KOPT-K1 (cell line): ENCODE measurements at regions not wholly inside any gene's neighbourhood (a gene's known extent, or its start where the extent isn't known, plus 50 kb on each side); places are given as distances from the start of the nearest gene placed in this dataset.
"Not testable (repeated sequence)": the region's sequence is repeated elsewhere in the genome, so short reads cannot be mapped to it uniquely, and the experiment has no call there.

ENCODE experiments used
- H3K27ac ChIP-seq: fragments of 200-600 bp; sonication (generic); 2 replicates; pipeline ENCODE4 v1.5.1; 2016; ENCODE audit warnings: antibody characterized with exemption, mild to moderate bottlenecking, low read depth, low read length; ENCODE audit not compliant: poor library complexity, severe bottlenecking
- H3K36me3 ChIP-seq: fragments of 200-600 bp; sonication (generic); 2 replicates; pipeline ENCODE4 v1.5.1; 2017; ENCODE audit warnings: antibody characterized with exemption, mild to moderate bottlenecking, low read length, moderate library complexity; ENCODE audit not compliant: insufficient read depth
- H3K9me3 ChIP-seq: fragments of 200-600 bp; sonication (generic); 2 replicates; pipeline ENCODE4 v1.5.1; 2017; ENCODE audit warnings: antibody characterized with exemption, low read length, mild to moderate bottlenecking; ENCODE audit not compliant: insufficient read depth, poor library complexity, severe bottlenecking

DNA sequence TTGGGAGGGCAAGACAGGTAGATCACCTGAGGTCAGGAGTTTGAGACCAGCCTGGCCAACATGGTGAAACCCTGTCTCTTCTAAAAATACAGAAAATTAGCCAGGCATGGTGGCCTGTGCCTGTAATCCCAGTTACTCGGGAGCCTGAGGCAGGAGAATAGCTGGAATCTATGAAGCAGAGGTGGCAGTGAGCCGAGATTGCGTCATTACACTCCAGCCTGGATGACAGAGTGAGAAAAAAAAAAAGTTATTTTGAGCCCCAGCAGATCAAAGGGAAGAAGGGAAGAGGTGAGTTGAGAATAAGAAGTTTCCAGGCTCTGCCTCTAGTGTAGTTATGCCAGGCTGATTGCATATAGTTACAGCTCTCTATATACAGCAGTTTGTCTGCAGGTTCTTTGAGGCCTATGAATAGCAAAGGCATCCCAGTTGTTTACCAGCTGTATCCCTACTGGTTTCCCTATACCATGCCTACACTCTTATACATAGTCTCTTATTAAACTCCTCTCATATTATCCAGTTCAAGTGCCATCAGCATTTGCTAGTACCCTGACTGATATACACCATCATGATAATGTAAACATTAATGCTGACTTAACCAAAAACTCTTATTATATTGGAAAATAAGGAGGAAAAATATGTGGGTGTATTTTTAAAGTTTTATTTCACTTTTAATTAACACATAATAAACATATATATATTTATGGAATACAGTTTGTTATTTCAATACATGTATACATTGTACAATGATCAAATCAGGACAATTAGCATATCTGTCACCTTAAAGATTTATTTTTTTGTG is 823.6 kb upstream of the ADGRB3 start:
- H3K36me3 ChIP-seq: no peaks in the 10 kb centered on the region
- H3K27ac ChIP-seq: no peak overlapping the region
- H3K9me3 ChIP-seq: peaks cover 13% of the 10 kb centered on the region

DNA sequence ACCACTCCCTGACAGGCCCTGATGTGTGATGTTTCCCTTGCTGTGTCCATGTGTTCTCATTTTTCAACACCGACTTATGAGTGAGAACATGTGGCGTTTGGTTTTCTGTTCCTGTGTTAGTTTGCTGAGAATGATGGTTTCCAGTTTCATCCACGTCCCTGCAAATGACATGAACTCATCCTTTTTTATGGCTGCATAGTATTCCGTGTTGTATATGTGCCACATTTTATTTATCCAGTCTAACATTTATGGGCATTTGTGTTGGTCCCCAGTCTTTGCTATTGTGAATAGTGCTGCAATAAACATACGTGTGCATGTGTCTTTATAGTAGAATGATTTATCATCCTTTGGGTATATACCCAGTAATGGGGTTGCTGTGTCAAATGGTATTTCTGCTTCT is 830.3 kb upstream of the ADGRB3 start:
- H3K36me3 ChIP-seq, H3K27ac ChIP-seq, H3K9me3 ChIP-seq: not testable (repeated sequence)

DNA sequence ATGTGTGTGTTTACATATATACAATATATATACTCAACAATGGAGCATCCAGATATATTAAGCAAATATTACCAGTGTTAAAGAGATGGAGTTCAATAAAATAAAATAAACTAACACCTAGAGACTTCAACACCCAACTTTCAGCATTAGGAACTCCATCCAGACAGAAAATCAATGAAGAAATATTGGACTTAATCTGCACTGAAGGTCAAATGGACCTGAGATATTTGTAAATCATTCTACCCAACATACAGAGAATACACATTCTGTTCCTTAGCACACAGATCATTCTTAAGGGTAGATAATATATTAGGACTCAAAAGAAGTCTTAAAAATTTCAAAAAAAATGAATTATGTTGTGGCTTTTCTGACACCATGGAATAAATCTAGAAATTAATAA is 832.3 kb upstream of the ADGRB3 start:
- no peaks in the 10 kb centered on the region for H3K36me3 ChIP-seq
- H3K27ac ChIP-seq: no peak overlapping the region
- no peaks in the 10 kb centered on the region for H3K9me3 ChIP-seq

DNA sequence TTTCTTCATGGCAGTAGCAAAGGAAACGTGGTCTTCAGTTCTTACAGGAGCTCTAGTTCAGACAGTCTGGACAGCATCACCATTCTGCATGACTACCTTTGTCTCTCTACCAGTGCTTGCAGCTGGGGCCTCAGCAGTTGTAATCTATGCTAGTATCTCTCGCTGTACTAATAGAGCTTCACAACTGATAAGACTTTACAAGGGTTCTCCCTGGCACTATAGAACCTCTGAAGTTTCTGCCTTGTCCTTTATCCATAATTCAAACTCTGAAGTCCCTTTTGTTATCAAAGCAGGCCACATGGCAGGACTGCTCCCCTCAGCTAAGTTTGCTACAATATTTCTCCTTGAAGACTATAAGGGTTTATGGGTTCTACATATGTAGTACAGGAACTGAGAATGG is 842.1 kb upstream of the ADGRB3 start:
- Histone ChIP-seq H3K27ac (no peak overlapping the region), H3K36me3 (no peaks in the 10 kb centered on the region), H3K9me3 (no peaks in the 10 kb centered on the region)

DNA sequence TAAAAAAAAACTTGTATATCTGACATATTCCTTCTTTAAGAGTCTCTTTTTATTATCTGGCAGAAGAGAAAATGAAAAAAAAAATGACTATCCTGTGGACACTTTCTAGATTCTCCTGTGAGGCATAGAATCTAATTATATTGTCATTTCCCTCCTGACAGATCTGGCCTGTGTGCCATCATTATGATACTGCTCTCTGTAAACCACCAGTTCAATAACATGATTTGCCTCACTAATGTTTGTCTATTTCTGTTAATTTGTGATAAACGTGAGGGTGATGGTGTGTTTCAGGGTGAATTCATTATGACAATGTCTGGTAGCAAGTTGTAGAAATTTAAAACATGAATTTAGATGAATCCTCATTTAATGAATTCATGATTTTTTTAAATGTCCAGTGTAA is 844.5 kb upstream of the ADGRB3 start:
- H3K36me3 ChIP-seq: no peaks in the 10 kb centered on the region
- H3K27ac ChIP-seq: no peak overlapping the region
- H3K9me3 ChIP-seq: no peaks in the 10 kb centered on the region

DNA sequence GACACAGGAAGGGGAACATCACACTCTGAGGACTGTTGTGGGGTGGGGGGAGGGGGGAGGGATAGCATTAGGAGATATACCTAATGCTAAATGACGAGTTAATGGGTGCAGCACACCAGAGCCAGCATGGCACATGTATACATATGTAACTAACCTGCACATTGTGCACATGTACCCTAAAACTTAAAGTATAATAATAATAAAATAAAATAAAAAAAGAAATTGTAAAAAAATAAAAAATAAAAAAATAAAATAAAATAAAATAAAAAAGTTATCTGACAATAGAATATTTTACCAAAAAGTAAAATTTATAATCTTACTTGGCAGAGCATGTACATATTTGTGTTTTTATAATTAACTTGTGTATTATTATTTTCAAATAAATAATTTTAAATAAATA is 848.0 kb upstream of the ADGRB3 start:
- H3K9me3 ChIP-seq, H3K27ac ChIP-seq, H3K36me3 ChIP-seq: not testable (repeated sequence)

DNA sequence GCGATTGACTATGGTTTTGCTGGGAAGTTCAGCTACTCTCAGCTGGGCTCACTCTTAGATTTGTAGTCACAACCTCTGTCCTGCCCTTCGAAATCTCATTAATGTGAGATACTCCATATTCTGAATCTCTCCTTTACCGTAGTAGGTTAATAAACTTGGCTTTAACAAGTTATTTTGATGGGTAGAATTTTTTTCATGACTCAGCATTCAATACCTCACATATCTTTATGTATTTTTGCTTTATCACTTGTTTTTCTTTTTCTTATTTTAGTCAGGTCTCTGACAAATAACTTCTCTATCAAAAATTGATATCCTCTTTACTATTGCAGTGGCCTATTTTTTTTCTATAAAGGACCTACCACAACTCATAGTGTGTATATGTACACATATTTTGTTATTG is 855.2 kb upstream of the ADGRB3 start:
- H3K9me3 ChIP-seq: no peaks in the 10 kb centered on the region
- no peak overlapping the region for H3K27ac ChIP-seq
- no peaks in the 10 kb centered on the region for H3K36me3 ChIP-seq

DNA sequence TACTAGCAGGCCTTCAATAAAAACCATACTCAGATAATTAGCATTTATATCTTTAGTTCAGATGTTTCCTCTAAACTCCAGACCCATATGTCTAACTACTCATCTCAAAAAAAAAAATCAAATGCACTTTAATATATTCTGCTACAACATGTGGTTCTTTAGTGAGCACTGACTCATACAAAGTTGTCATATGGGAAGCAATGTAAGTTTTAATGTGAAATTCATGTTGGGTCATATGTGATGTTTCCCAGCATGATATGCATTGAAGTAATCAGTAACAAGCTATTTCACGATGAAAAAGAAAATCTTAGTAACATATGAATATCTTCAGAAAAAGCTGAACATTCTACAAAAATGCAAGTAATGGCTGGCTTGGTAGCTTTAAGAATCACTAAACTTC is 859.7 kb upstream of the ADGRB3 start:
- no peak overlapping the region for H3K27ac ChIP-seq
- H3K9me3 ChIP-seq: no peaks in the 10 kb centered on the region
- no peaks in the 10 kb centered on the region for H3K36me3 ChIP-seq

DNA sequence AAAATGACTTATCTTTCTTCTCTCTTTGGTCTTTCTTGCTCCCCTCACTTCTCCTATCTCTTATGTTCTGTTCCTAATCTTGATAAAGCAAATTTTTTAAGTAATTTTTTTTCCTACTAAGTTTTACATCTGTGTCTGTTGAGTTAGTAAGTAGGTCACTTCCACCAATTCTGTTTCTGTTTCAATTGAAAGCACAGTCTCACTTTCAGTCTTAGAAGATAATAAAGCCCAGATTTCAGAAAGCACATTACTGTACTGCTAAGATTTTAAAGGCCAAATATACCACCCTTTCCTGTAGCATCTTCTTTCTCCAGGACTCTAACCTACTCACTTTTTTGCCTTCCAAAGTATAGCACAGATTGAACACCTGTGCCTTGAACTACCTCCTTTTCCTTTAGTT is 866.1 kb upstream of the ADGRB3 start:
- Histone ChIP-seq H3K36me3 (no peaks in the 10 kb centered on the region), H3K27ac (no peak overlapping the region), H3K9me3 (no peaks in the 10 kb centered on the region)

DNA sequence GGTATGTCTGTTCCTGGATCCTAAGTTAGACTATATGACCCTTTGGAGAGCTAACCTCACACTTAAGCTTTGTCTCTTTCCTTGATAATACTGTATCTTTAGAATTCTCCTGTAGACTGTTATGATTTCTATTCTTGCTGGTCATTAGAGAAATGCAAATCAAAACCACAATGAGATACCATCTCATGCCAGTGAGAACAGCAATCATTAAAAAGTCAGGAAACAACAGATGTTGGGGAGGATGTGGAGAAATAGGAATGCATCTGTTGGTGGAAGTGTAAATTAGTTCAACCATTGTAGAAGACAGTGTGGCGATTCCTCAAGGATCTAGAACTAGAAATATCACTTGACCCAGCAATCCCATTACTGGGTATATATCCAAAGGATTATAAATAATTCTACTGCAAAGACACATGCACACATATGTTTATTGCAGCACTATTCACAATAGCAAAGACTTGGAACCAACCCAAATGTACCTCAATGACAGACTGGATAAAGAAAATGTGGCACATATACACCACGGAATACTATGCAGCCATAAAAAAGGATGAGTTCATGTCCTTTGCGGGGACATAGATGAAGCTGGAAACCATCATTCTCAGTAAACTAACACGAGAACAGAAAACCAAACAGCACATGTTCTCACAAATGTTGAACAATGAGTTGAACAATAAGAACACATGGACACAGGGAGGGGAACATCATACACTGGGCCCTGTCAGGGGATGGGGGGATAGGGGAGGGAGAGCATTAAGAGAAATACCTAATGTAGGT is 867.8 kb upstream of the ADGRB3 start:
- H3K27ac ChIP-seq, H3K9me3 ChIP-seq, H3K36me3 ChIP-seq: not testable (repeated sequence)

DNA sequence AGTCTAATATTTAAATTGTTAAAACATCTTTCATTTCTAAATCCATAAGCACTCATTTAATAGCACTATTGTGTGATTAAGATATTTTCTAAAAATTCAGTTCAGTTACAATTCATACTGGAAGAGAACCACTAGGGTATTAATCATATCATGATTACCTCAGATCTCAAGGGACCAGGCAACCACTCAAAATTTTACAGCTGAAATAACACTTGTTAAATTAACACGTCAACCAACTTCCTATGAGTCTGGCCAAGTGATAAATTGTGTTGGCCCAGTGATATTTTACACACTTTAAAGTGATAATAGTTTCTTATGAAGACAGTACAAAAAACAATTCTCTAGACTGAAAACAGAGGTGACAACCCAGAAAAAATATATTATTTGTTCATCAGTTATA is 869.0 kb upstream of the ADGRB3 start:
- H3K27ac ChIP-seq: no peak overlapping the region
- no peaks in the 10 kb centered on the region for H3K9me3 ChIP-seq
- no peaks in the 10 kb centered on the region for H3K36me3 ChIP-seq

DNA sequence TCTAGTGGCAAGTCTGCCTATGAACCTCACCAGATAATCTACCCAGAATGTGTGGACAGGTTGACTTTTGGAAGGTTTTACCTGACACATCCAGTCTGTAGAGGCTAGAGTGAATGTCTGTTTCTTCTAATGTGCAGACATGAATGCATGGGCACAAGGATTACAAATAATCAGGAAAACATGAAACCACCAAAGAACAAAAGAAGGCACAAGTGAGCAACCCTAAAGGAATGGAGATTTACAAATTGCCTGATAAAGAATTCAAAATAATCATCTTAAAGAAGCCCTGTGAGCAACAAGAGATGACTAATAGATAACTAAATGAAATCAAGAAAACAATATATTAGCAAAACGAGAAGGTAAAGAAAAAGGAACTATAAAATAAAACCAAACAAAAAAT is 876.1 kb upstream of the ADGRB3 start:
- Histone ChIP-seq H3K36me3 (no peaks in the 10 kb centered on the region), H3K27ac (no peak overlapping the region), H3K9me3 (no peaks in the 10 kb centered on the region)

DNA sequence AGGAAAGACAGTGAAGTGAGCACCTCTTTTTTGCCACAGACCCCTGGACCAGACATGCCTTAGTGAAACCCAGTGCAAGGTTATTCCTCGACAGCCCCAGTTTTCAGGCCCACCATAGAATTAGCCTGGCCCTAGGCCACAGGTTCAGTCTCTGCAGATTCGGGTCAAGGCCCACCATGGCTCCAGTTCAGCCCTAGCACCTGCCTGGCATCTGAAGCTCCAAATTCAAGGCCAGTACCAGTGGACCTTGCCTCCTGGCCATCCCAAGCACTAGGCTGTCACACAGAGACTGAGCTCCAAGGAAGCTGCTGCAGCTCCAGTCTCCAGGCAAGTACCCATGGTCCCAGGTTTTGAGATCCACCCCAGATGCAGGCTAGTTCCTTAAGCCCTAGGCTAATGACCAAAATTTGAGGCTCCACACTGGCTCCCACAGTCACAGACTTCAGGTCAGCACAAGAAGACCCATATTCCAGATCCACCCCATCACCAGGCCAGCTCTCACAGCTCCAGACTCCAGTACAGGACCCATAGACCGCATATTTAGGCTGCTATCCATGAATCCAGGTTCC is 877.5 kb upstream of the ADGRB3 start:
- no peaks in the 10 kb centered on the region for H3K9me3 ChIP-seq
- H3K27ac ChIP-seq: no peak overlapping the region
- H3K36me3 ChIP-seq: no peaks in the 10 kb centered on the region

DNA sequence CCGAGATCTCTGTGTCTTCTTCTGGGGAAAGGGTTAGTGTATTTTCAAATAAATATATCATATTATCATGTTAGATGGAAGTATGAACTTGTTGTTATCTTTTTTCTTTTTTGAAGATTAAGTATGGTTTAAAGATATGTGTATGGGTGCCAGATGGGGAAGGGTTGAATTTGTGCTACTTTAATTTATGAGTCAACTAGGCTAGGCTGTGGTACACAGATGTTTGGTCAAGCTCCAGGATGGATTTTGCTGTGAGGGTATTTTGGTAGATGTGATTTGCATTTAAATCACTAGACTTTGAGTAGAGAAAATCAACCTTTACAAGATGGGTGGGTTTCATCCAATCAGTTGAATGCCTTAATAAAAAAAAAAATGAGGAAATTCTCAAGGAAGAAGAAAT is 886.6 kb upstream of the ADGRB3 start:
- H3K9me3 ChIP-seq: no peaks in the 10 kb centered on the region
- H3K36me3 ChIP-seq: no peaks in the 10 kb centered on the region
- H3K27ac ChIP-seq: no peak overlapping the region

DNA sequence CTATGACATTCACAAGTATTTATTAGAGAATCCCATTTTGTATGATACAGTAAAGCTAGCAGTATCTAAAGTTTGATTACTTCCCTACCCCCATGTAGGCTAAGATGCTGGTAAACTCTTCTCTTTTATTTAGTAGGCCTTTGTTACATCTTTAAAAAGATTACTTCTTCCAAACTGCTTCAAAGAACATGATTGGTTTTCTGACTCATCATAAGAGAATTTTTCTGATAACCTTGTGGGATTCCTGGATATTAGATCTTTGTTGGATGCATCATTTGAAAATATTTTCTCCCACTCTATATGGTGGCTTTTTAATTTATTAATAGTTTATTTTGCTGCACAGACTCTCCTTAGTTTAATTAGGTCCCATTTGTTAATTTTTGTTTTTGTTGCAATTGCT is 898.3 kb upstream of the ADGRB3 start:
- H3K36me3 ChIP-seq: no peaks in the 10 kb centered on the region
- H3K27ac ChIP-seq: no peak overlapping the region
- no peaks in the 10 kb centered on the region for H3K9me3 ChIP-seq

DNA sequence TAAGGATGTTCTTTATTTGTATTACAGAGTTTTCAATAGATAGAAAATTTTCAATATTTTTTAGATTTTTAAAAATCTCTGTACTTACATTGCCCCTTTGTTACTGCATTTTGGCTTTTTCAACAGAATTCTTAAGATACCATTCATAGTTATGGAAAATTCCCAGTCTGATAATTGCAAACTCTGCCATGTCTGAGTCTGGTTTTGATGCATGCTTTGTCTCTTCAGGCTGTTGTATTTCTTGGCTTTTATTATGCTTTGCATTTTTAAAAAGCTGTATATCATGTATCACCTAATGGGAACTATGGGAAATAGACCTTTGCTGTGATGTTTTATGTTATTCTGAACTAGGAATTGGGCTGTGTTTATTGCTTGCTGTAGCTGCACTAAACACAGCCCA is 898.9 kb upstream of the ADGRB3 start:
- Histone ChIP-seq H3K36me3 (no peaks in the 10 kb centered on the region), H3K9me3 (no peaks in the 10 kb centered on the region), H3K27ac (no peak overlapping the region)
